CD4-positive, alpha-beta T cell (primary cell): ENCODE measurements at regions not wholly inside any gene's neighbourhood (a gene's known extent, or its start where the extent isn't known, plus 50 kb on each side); places are given as distances from the start of the nearest gene placed in this dataset.

Experiments
- ATAC-seq: fragments of 200-7000 bp; cut with Tn5 transposase; one replicate; pipeline ENCODE4 v1.10.0; 2022; ENCODE audit warnings: mild to moderate bottlenecking; ENCODE audit not compliant: poor library complexity
- CTCF ChIA-PET: fragments of 350-600 bp; sonication (Branson Sonifier 250); formaldehyde crosslinking; loops from one replicate; lab custom pipeline; 2021; ENCODE audit warnings: antibody characterized with exemption, inconsistent platforms; lab: Charles Lee
- POLR2A ChIA-PET: fragments of 350-600 bp; sonication (Branson Sonifier 250); formaldehyde crosslinking; loops from one replicate; lab custom pipeline; 2021; ENCODE audit warnings: antibody characterized with exemption, inconsistent platforms; lab: Charles Lee
- DNase-seq, 14 experiments: peaks; one replicate each; pipeline ENCODE4 v3.0.0-alpha.2; 2013 to 2020; ENCODE audit warnings: mixed read lengths in 2 of 14
- H3K27ac ChIP-seq, 2 donors: one replicate each; pipeline versions ENCODE4 v1.5.1 to v1.7.0; 2013; ENCODE audit warnings: low read length in 2 of 2, low read depth in 1 of 2, mild to moderate bottlenecking in 1 of 2
- H3K27me3 ChIP-seq, 2 experiments: 1 replicate in 1 of 2; 2 replicates in 1 of 2; pipeline versions ENCODE4 v1.6.1 to v1.7.0; 2013; ENCODE audit warnings: low read length in 2 of 2, control low read depth in 1 of 2, mild to moderate bottlenecking in 1 of 2, moderate library complexity in 1 of 2; ENCODE audit not compliant: insufficient read depth in 2 of 2, control insufficient read depth in 1 of 2
- H3K36me3 ChIP-seq: one replicate; pipeline ENCODE4 v1.6.1; 2013; ENCODE audit warnings: low read length, control low read depth; ENCODE audit not compliant: insufficient read depth
- H3K4me1 ChIP-seq: one replicate; pipeline ENCODE4 v1.6.1; 2013; ENCODE audit warnings: low read length, control low read depth; ENCODE audit not compliant: insufficient read depth
- H3K4me3 ChIP-seq: one replicate; pipeline ENCODE4 v1.5.1; 2013; ENCODE audit warnings: mild to moderate bottlenecking, low read length, moderate library complexity
- H3K9me3 ChIP-seq, 2 experiments: 1 replicate in 1 of 2; 2 replicates in 1 of 2; pipeline versions ENCODE4 v1.6.1 to v1.7.0; 2013; ENCODE audit warnings: low read length in 2 of 2, mild to moderate bottlenecking in 2 of 2, control low read depth in 1 of 2, moderate library complexity in 1 of 2; ENCODE audit not compliant: control insufficient read depth in 1 of 2, insufficient read depth in 1 of 2
- H3K27ac Mint-ChIP-seq: one replicate; pipeline ENCODE4 v1.8.0; 2020; ENCODE audit warnings: mixed read lengths
- H3K27me3 Mint-ChIP-seq: one replicate; pipeline ENCODE4 v1.8.0; 2021; ENCODE audit warnings: mixed read lengths
- H3K36me3 Mint-ChIP-seq: one replicate; pipeline ENCODE4 v1.8.0; 2021; ENCODE audit warnings: low read depth, mixed read lengths
- H3K4me1 Mint-ChIP-seq: one replicate; pipeline ENCODE4 v1.8.0; 2021; ENCODE audit warnings: low read depth, mixed read lengths
- H3K4me3 Mint-ChIP-seq: one replicate; pipeline ENCODE4 v1.8.0; 2020; ENCODE audit warnings: mild to moderate bottlenecking, mixed read lengths
- H3K9me3 Mint-ChIP-seq: one replicate; pipeline ENCODE4 v1.8.0; 2020; ENCODE audit warnings: mixed read lengths
- CTCF ChIP-seq: fragments of 200-600 bp; IDR thresholded peaks from one replicate; pipeline ENCODE4 v1.8.0; 2022; ENCODE audit warnings: antibody characterized with exemption, mild to moderate bottlenecking
- intact Hi-C, 2 experiments: fragments of 100-400 bp; cut with DNase I in 1 of 2; cut with micrococcal nuclease in 1 of 2; formaldehyde crosslinking; loops; one replicate each; pipeline versions ENCODE4 v1.15.1 to v1.9.0; 2023 to 2025; cut with DNase I, micrococcal nuclease

- ChIA-PET CTCF (no interaction called here), POLR2A (no interaction called here)
- no peak overlapping the region for H3K27ac ChIP-seq
- ATAC-seq (no peak), DNase-seq (no peak)
- H3K9me3 Mint-ChIP-seq = peaks cover 7% of the 10 kb centered on the region
- H3K27me3 Mint-ChIP-seq = no peaks in the 10 kb centered on the region
- no peak overlapping the region for H3K4me3 ChIP-seq
- no peaks in the 10 kb centered on the region for H3K36me3 Mint-ChIP-seq
- H3K27me3 ChIP-seq = no peaks in the 10 kb centered on the region
- H3K4me1 ChIP-seq = peaks cover 8% of the 10 kb centered on the region
- H3K9me3 ChIP-seq = peaks cover 0 to 4% of the 10 kb centered on the region in 2 experiments
- no peak overlapping the region for H3K27ac Mint-ChIP-seq
- no peak overlapping the region for H3K4me3 Mint-ChIP-seq
- no peak for TF ChIP-seq CTCF
- no peaks in the 10 kb centered on the region for H3K36me3 ChIP-seq
- H3K4me1 Mint-ChIP-seq = peaks cover 28% of the 10 kb centered on the region
- intact Hi-C loops = no loop called here
Observed at GRCh38 chr14:98514016-98514415, 758.0 kb downstream of the BCL11B start.

GRCh38 chr14:98536256-98536655 is 735.7 kb downstream of the BCL11B start:
- ATAC-seq (no peak), DNase-seq (no peak)
- Histone ChIP-seq H3K9me3 (no peaks in the 10 kb centered on the region), H3K36me3 (no peaks in the 10 kb centered on the region), H3K4me3 (no peak overlapping the region), H3K4me1 (no peaks in the 10 kb centered on the region), H3K27me3 (no peaks in the 10 kb centered on the region), H3K27ac (no peak overlapping the region)
- TF ChIP-seq CTCF = no peak
- no peaks in the 10 kb centered on the region for H3K36me3 Mint-ChIP-seq
- H3K27me3 Mint-ChIP-seq = no peaks in the 10 kb centered on the region
- ChIA-PET CTCF (no interaction called here), POLR2A (no interaction called here)
- H3K4me3 Mint-ChIP-seq = no peak overlapping the region
- intact Hi-C loops = no loop called here
- no peak overlapping the region for H3K27ac Mint-ChIP-seq
- peaks cover 5% of the 10 kb centered on the region for H3K9me3 Mint-ChIP-seq
- H3K4me1 Mint-ChIP-seq = peaks cover 9% of the 10 kb centered on the region

GRCh38 chr14:98542316-98542715 is 729.7 kb downstream of the BCL11B start:
- Mint-ChIP-seq H3K4me3 (no peak overlapping the region), H3K36me3 (no peaks in the 10 kb centered on the region), H3K4me1 (no peaks in the 10 kb centered on the region), H3K9me3 (no peaks in the 10 kb centered on the region), H3K27me3 (no peaks in the 10 kb centered on the region), H3K27ac (no peak overlapping the region)
- TF ChIP-seq CTCF = no peak
- Histone ChIP-seq H3K4me1 (no peaks in the 10 kb centered on the region), H3K9me3 (no peaks in the 10 kb centered on the region), H3K27ac (no peak overlapping the region), H3K27me3 (no peaks in the 10 kb centered on the region), H3K36me3 (no peaks in the 10 kb centered on the region), H3K4me3 (no peak overlapping the region)
- intact Hi-C loops = no loop called here
- ATAC-seq (no peak), DNase-seq (no peak)
- ChIA-PET CTCF (no interaction called here), POLR2A (no interaction called here)
